PC-9 (cell line): ENCODE measurements at regions not wholly inside any gene's neighbourhood (a gene's known extent, or its start where the extent isn't known, plus 50 kb on each side); places are given as distances from the start of the nearest gene placed in this dataset.

Experiments used
- EZH2 ChIP-seq: fragments of 200-600 bp; sonication (generic); IDR thresholded peaks from 2 replicates; pipeline ENCODE4 v1.8.0; 2017; ENCODE audit warnings: antibody characterized with exemption, low read depth
- TF ChIP-seq, protein P1 (sequence below): fragments of 200-600 bp; sonication (generic); conservative IDR thresholded peaks from 2 replicates; pipeline ENCODE4 v1.6.1; 2017; ENCODE audit warnings: mixed run types, antibody characterized with exemption, mild to moderate bottlenecking, moderate library complexity

DNA sequence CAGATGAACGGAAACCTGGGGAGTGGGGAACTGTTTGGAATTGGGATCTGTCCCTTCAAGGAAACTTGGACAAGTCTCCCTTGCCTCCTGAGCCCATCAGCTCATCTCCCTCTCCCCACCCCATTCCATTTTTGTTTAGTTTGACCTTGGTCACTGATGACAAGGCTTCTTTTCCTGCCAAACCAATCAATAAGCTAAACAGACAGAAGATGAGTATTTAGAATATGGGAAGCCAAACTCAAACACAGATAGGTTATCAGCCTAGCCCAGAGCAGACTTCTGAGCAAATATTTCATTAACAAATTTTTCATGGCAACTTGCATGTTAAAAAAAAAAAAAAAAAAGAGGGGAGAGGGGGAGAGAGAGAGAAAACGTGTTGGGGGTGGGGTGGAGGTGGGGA, 337.2 kb upstream of the PROX1 start:
- TF ChIP-seq EZH2 = no peak
- TF ChIP-seq, protein P1, sequence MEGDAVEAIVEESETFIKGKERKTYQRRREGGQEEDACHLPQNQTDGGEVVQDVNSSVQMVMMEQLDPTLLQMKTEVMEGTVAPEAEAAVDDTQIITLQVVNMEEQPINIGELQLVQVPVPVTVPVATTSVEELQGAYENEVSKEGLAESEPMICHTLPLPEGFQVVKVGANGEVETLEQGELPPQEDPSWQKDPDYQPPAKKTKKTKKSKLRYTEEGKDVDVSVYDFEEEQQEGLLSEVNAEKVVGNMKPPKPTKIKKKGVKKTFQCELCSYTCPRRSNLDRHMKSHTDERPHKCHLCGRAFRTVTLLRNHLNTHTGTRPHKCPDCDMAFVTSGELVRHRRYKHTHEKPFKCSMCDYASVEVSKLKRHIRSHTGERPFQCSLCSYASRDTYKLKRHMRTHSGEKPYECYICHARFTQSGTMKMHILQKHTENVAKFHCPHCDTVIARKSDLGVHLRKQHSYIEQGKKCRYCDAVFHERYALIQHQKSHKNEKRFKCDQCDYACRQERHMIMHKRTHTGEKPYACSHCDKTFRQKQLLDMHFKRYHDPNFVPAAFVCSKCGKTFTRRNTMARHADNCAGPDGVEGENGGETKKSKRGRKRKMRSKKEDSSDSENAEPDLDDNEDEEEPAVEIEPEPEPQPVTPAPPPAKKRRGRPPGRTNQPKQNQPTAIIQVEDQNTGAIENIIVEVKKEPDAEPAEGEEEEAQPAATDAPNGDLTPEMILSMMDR = no peak
